PC-3 (cell line): ENCODE measurements at regions not wholly inside any gene's neighbourhood (a gene's known extent, or its start where the extent isn't known, plus 50 kb on each side); places are given as distances from the start of the nearest gene placed in this dataset.

Source experiments
- ATAC-seq: fragments of 200-7000 bp; cut with Tn5 transposase; 2 replicates; pipeline ENCODE4 v1.9.1; 2020; ENCODE audit warnings: mild to moderate bottlenecking, moderate library complexity
- BruUV-seq: library from RNA; stranded (reverse); fragments of 400-500 nt; replicated peaks from 2 replicates; lab custom pipeline; 2021; lab: Mats Ljungman, UMichigan
- CTCF ChIA-PET: fragments of 300-600 bp; sonication (Branson Sonifier 250); formaldehyde crosslinking; loops from one replicate; lab custom pipeline; 2022; ENCODE audit warnings: antibody characterized with exemption; lab: Charles Lee
- POLR2A ChIA-PET: fragments of 300-600 bp; sonication (Branson Sonifier 250); formaldehyde crosslinking; loops from one replicate; lab custom pipeline; 2022; ENCODE audit warnings: antibody characterized with exemption; ENCODE audit not compliant: unreplicated experiment; lab: Charles Lee
- DNase-seq: peaks from one replicate; pipeline ENCODE4 v3.0.0-alpha.2; 2015
- H2AFZ ChIP-seq: fragments of 300-600 bp; sonication (generic); 2 replicates; pipeline ENCODE4 v1.6.0; 2016; ENCODE audit warnings: antibody characterized with exemption, low read length
- H3F3A ChIP-seq: fragments of 300-600 bp; sonication (generic); one replicate; pipeline ENCODE4 v1.6.0; 2017; ENCODE audit warnings: antibody characterized with exemption, low read length, control low read depth, mild to moderate bottlenecking; ENCODE audit not compliant: unreplicated experiment
- H3K27ac ChIP-seq: fragments of 300-600 bp; sonication (generic); 2 replicates; pipeline ENCODE4 v1.5.1; 2016; ENCODE audit warnings: mild to moderate bottlenecking, low read length
- H3K27me3 ChIP-seq: fragments of 300-600 bp; sonication (generic); 2 replicates; pipeline ENCODE4 v1.6.1; 2016; ENCODE audit warnings: low read length, mixed read lengths
- H3K36me3 ChIP-seq: fragments of 300-600 bp; sonication (generic); 2 replicates; pipeline ENCODE4 v1.6.1; 2016; ENCODE audit warnings: low read depth, mixed run types, low read length, mixed read lengths
- H3K4me1 ChIP-seq: fragments of 300-600 bp; sonication (generic); 2 replicates; pipeline ENCODE4 v1.5.1; 2016; ENCODE audit warnings: low read length; ENCODE audit not compliant: insufficient read depth
- H3K4me2 ChIP-seq: fragments of 300-600 bp; sonication (generic); 2 replicates; pipeline ENCODE4 v1.6.0; 2016; ENCODE audit warnings: low read length
- H3K4me3 ChIP-seq: fragments of 300-600 bp; sonication (generic); 2 replicates; pipeline ENCODE4 v1.5.1; 2016; ENCODE audit warnings: mild to moderate bottlenecking, low read length, mixed read lengths
- H3K79me2 ChIP-seq: fragments of 300-600 bp; sonication (generic); 2 replicates; pipeline ENCODE4 v1.6.1; 2017; ENCODE audit warnings: low read length, mixed read lengths
- H3K9ac ChIP-seq: fragments of 300-600 bp; sonication (generic); 2 replicates; pipeline ENCODE4 v1.6.0; 2016; ENCODE audit warnings: mild to moderate bottlenecking, low read length
- H3K9me2 ChIP-seq: fragments of 300-600 bp; sonication (generic); replicated peaks from 2 replicates; pipeline ENCODE4 v1.6.1; 2016; ENCODE audit warnings: mixed run types, low read length, mixed read lengths
- H3K9me3 ChIP-seq: fragments of 300-600 bp; sonication (generic); 2 replicates; pipeline ENCODE4 v1.6.1; 2016; ENCODE audit warnings: low read length, mixed read lengths
- H4K20me1 ChIP-seq: fragments of 300-600 bp; sonication (generic); 2 replicates; pipeline ENCODE4 v1.6.1; 2016; ENCODE audit warnings: low read length, mixed read lengths
- EZH2 ChIP-seq: fragments of 300-600 bp; sonication (generic); IDR thresholded peaks from one replicate; pipeline ENCODE4 v1.6.1; 2017; ENCODE audit warnings: antibody characterized with exemption, mild to moderate bottlenecking, low read length; ENCODE audit not compliant: unreplicated experiment
- EZH2phosphoT487 ChIP-seq: fragments of 300-600 bp; sonication (generic); IDR thresholded peaks from 2 replicates; pipeline ENCODE4 v1.6.1; 2018; ENCODE audit warnings: mild to moderate bottlenecking, antibody characterized with exemption, low read length, borderline replicate concordance
- intact Hi-C: fragments of 100-400 bp; cut with micrococcal nuclease; formaldehyde crosslinking; loops from 2 replicates; pipeline ENCODE4 v1.9.0; 2023
- TF ChIP-seq, protein P1 (sequence below): fragments of 300-600 bp; sonication (generic); conservative IDR thresholded peaks from 2 replicates; pipeline ENCODE4 v1.5.1; 2017; ENCODE audit warnings: antibody characterized with exemption, low read depth, mild to moderate bottlenecking, low read length

DNA sequence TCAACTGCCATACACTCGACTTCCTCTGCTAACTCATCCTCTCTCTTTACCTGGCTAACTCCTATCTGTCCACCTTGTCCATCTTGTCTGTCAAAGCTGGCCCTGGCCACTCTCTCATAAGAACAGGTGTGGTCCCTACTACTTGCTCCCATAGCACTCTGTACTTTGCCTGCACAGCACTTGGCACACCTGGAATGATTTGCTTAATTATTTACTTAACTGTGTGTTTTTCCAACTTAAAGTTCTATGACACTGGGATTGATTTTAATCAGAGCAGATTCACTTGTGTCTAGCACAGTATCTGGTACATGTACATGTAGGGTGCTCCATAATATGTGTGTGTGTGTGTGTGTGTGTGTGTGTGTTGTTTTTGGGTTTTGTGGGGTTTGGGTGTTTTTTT, 111.6 kb downstream of the ZNF281 start:
- no peaks in the 10 kb centered on the region for H3K9me2 ChIP-seq
- BruUV-seq = no TSS peak
- ATAC-seq (no peak), DNase-seq (no peak)
- no peak overlapping the region for H3K4me3 ChIP-seq
- CTCF ChIA-PET = interaction anchor here (0.7 kb wide), 1 partner anchor 157 kb away, joined by 4 read pairs; no protein-coding TSS in a partner anchor
- no peak overlapping the region for H3K27ac ChIP-seq
- intact Hi-C loops = no loop called here
- H3K79me2 ChIP-seq = no peaks in the 10 kb centered on the region
- H3K4me2 ChIP-seq = no peak overlapping the region
- POLR2A ChIA-PET = no interaction called here
- no peak overlapping the region for H2AFZ ChIP-seq
- H3K9ac ChIP-seq = no peak overlapping the region
- TF ChIP-seq EZH2 (no peak), EZH2phosphoT487 (no peak)
- TF ChIP-seq, protein P1, sequence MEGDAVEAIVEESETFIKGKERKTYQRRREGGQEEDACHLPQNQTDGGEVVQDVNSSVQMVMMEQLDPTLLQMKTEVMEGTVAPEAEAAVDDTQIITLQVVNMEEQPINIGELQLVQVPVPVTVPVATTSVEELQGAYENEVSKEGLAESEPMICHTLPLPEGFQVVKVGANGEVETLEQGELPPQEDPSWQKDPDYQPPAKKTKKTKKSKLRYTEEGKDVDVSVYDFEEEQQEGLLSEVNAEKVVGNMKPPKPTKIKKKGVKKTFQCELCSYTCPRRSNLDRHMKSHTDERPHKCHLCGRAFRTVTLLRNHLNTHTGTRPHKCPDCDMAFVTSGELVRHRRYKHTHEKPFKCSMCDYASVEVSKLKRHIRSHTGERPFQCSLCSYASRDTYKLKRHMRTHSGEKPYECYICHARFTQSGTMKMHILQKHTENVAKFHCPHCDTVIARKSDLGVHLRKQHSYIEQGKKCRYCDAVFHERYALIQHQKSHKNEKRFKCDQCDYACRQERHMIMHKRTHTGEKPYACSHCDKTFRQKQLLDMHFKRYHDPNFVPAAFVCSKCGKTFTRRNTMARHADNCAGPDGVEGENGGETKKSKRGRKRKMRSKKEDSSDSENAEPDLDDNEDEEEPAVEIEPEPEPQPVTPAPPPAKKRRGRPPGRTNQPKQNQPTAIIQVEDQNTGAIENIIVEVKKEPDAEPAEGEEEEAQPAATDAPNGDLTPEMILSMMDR = no peak
- H3K4me1 ChIP-seq = peaks cover 27% of the 10 kb centered on the region
- no peaks in the 10 kb centered on the region for H3K36me3 ChIP-seq
- no peaks in the 10 kb centered on the region for H3K27me3 ChIP-seq
- H4K20me1 ChIP-seq = no peaks in the 10 kb centered on the region
- no peaks in the 10 kb centered on the region for H3K9me3 ChIP-seq
- no peaks in the 10 kb centered on the region for H3F3A ChIP-seq

DNA sequence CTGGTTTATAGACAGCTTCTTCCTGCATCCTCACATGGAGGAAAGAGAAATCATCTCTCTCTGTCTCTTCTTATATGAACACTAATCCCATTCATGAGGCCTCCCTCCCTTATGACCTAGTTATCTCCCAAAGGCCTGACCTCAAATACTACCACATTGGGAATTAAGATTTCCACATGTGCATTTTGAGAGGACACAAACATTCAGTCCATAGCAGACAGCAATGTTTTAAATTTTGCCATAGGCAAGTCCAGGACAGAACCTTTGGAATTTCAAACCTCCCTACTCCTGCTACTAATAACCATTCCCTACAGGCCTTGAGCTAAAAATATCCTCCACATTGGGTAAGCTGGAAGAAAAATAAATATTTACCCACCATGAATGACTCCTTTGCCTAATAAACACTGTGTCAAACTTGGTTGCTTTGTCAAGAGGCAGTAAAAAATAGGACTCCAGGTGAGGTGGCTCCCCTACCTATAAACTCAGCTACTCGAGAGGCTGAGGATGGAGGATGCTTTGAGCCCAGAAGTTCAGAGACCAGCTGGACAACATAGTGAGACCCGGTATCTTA, 113.7 kb downstream of the ZNF281 start:
- ChIA-PET POLR2A (interaction anchor here (0.6 to 1.0 kb wide), 2 partner anchors 12 to 26 kb away, joined by 3 to 5 read pairs; no protein-coding TSS in a partner anchor), CTCF (interaction anchor here (0.5 to 1.0 kb wide), 3 partner anchors 112 to 214 kb away, joined by 3 to 4 read pairs (median 4); no protein-coding TSS in a partner anchor)
- Histone ChIP-seq H3F3A (no peaks in the 10 kb centered on the region), H3K4me3 (no peak overlapping the region), H3K36me3 (no peaks in the 10 kb centered on the region), H2AFZ (peak overlapping the region; percentile 13; the same call in 1 of the 2 replicates), H3K27ac (peak overlapping the region; percentile 53), H3K9me2 (no peaks in the 10 kb centered on the region), H3K27me3 (no peaks in the 10 kb centered on the region), H3K4me1 (peaks cover 20% of the 10 kb centered on the region), H4K20me1 (no peaks in the 10 kb centered on the region), H3K4me2 (peak overlapping the region; percentile 35), H3K79me2 (no peaks in the 10 kb centered on the region), H3K9ac (no peak overlapping the region), H3K9me3 (no peaks in the 10 kb centered on the region)
- TF ChIP-seq EZH2 = no peak
- TF ChIP-seq, protein P1 = no peak
- TF ChIP-seq EZH2phosphoT487 = no peak
- intact Hi-C loops = loop anchor here (1.0 kb wide), 1 partner anchor 38 kb away; no protein-coding TSS in a partner anchor
- DNase-seq (peak; percentile 90), ATAC-seq (peak; percentile 95)
- BruUV-seq = no TSS peak

DNA sequence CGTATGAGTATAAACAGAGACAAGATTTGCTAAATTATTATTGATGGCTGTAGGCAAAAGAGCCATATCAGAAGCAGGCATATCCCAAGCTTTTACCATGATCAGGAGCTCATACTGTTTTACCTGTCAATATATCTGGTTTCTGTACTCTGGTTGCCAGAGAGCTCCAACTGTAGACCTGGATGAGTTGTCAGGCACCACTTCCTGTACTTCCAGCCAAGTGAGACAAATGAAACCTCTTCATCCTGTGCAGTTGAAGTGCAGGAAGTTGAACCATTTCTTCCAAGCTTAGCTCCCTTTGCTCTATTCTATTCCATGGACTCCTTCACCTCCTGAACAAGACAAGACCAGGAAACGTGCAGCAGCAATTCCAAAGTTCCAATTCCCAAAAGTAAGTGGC, 115.6 kb downstream of the ZNF281 start:
- Histone ChIP-seq H3F3A (no peaks in the 10 kb centered on the region), H4K20me1 (no peaks in the 10 kb centered on the region), H3K4me2 (no peak overlapping the region), H3K36me3 (no peaks in the 10 kb centered on the region), H3K9ac (no peak overlapping the region), H3K27me3 (no peaks in the 10 kb centered on the region), H3K4me1 (peaks cover 20% of the 10 kb centered on the region), H2AFZ (no peak overlapping the region), H3K4me3 (no peak overlapping the region), H3K9me2 (no peaks in the 10 kb centered on the region), H3K9me3 (no peaks in the 10 kb centered on the region), H3K27ac (no peak overlapping the region), H3K79me2 (no peaks in the 10 kb centered on the region)
- DNase-seq (peak; percentile 76), ATAC-seq (peak; percentile 46)
- no TSS peak for BruUV-seq
- ChIA-PET CTCF (interaction anchor here (0.7 kb wide), 1 partner anchor 189 kb away, joined by 3 read pairs; no protein-coding TSS in a partner anchor), POLR2A (interaction anchor here (0.5 to 0.6 kb wide), 2 partner anchors 223 to 285 kb away, joined by 3 to 4 read pairs; no protein-coding TSS in a partner anchor)
- no peak for TF ChIP-seq EZH2phosphoT487
- TF ChIP-seq, protein P1 = no peak
- no peak for TF ChIP-seq EZH2
- intact Hi-C loops = no loop called here
